Large intestine (tissue), 3 donors: ENCODE measurements at regions not wholly inside any gene's neighbourhood (a gene's known extent, or its start where the extent isn't known, plus 50 kb on each side); places are given as distances from the start of the nearest gene placed in this dataset.

Experiments
- DNase-seq, 2 donors: peaks; one replicate each; pipeline versions ENCODE4 v3.0.0 to v3.0.0-alpha.2; 2013
- H3K27ac ChIP-seq: one replicate; pipeline ENCODE4 v1.5.1; 2013; ENCODE audit warnings: low read length
- H3K27me3 ChIP-seq: 2 replicates; pipeline ENCODE4 v1.6.1; 2013; ENCODE audit warnings: low read length; ENCODE audit not compliant: control insufficient read depth, insufficient read depth
- H3K36me3 ChIP-seq: 2 replicates; pipeline ENCODE4 v1.6.1; 2013; ENCODE audit warnings: low read length; ENCODE audit not compliant: control insufficient read depth, insufficient read depth
- H3K4me1 ChIP-seq: one replicate; pipeline ENCODE4 v1.6.1; 2013; ENCODE audit warnings: low read length; ENCODE audit not compliant: control insufficient read depth, insufficient read depth
- H3K4me3 ChIP-seq: one replicate; pipeline ENCODE4 v1.5.1; 2013; ENCODE audit warnings: low read length
- H3K9me3 ChIP-seq: one replicate; pipeline ENCODE4 v1.6.1; 2013; ENCODE audit warnings: mild to moderate bottlenecking, low read depth, low read length, moderate library complexity; ENCODE audit not compliant: control insufficient read depth
- WGBS: methylation state at CpG from one replicate; pipeline ENCODE4 v1.1.5; 2013; ENCODE audit warnings: low lambda C conversion rate; ENCODE audit not compliant: insufficient coverage; 5-methylcytosine and 5-hydroxymethylcytosine counted together

DNA sequence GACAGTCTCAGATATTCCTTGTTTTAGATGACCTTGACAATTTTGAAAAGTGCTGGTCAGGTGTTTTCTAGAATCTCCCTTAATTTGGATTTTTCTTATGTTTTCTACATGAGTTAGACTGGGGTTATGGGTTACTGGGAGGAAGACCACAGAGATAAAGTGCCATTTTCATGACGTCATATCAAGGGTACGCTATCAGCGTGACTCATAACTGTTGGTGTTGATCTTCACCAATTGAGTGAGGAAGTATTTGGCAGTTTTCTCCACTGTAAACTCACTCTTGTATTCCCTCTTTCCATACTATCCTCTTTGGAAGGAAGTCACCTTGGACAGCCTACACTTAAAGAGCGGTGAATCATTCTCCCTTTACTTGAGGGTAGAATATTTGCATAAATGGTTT is 56.9 kb downstream of the MAGEC1 start:
- no peak for DNase-seq
- WGBS = no CpG with 5 or more reads among the region's 4 CpGs
- H3K27ac ChIP-seq = no peak overlapping the region
- no peaks in the 10 kb centered on the region for H3K4me1 ChIP-seq
- H3K9me3 ChIP-seq = no peaks in the 10 kb centered on the region
- no peaks in the 10 kb centered on the region for H3K36me3 ChIP-seq
- no peak overlapping the region for H3K4me3 ChIP-seq
- no peaks in the 10 kb centered on the region for H3K27me3 ChIP-seq
